H9 (cell line): ENCODE measurements at regions not wholly inside any gene's neighbourhood (a gene's known extent, or its start where the extent isn't known, plus 50 kb on each side); places are given as distances from the start of the nearest gene placed in this dataset.

Experiments
- DNase-seq: peaks from one replicate; pipeline ENCODE4 v3.0.0-alpha.2; 2017
- H2AFZ ChIP-seq: one replicate; pipeline ENCODE4 v1.6.1; 2013; ENCODE audit warnings: mild to moderate bottlenecking, low read length, control low read depth, moderate library complexity
- H2AK5ac ChIP-seq: 2 replicates; pipeline ENCODE4 v1.6.1; 2013; ENCODE audit warnings: low read length, control low read depth, mixed read lengths; ENCODE audit not compliant: insufficient read length
- H2BK120ac ChIP-seq: one replicate; pipeline ENCODE4 v1.6.1; 2013; ENCODE audit warnings: low read depth, mild to moderate bottlenecking, low read length, control low read depth, inconsistent platforms; ENCODE audit not compliant: poor library complexity, severe bottlenecking
- H2BK12ac ChIP-seq: 2 replicates; pipeline ENCODE4 v1.6.1; 2013; ENCODE audit warnings: low read length, control low read depth, mixed read lengths, low read depth; ENCODE audit not compliant: insufficient read length
- H2BK15ac ChIP-seq: 2 replicates; pipeline ENCODE4 v1.6.1; 2013; ENCODE audit warnings: low read depth, low read length, control low read depth
- H2BK20ac ChIP-seq: one replicate; pipeline ENCODE4 v1.6.1; 2013; ENCODE audit warnings: low read depth, mild to moderate bottlenecking, low read length, control low read depth, inconsistent platforms; ENCODE audit not compliant: poor library complexity, severe bottlenecking
- H2BK5ac ChIP-seq: 2 replicates; pipeline ENCODE4 v1.6.1; 2013; ENCODE audit warnings: low read length, control low read depth, mixed read lengths; ENCODE audit not compliant: insufficient read length
- H3K14ac ChIP-seq: 2 replicates; pipeline ENCODE4 v1.6.1; 2013; ENCODE audit warnings: low read length, control low read depth; ENCODE audit not compliant: insufficient read depth
- H3K18ac ChIP-seq: 2 replicates; pipeline ENCODE4 v1.6.1; 2013; ENCODE audit warnings: low read depth, mild to moderate bottlenecking, mixed read lengths, low read length, control low read depth; ENCODE audit not compliant: insufficient read length
- H3K23ac ChIP-seq: 2 replicates; pipeline ENCODE4 v1.6.1; 2013; ENCODE audit warnings: low read length, control low read depth, mixed read lengths, low read depth; ENCODE audit not compliant: insufficient read length
- H3K23me2 ChIP-seq: 2 replicates; pipeline ENCODE4 v1.6.1; 2013; ENCODE audit warnings: low read depth, mild to moderate bottlenecking, mixed read lengths, low read length, control low read depth; ENCODE audit not compliant: insufficient read length, poor library complexity, severe bottlenecking
- H3K27ac ChIP-seq: 2 replicates; pipeline ENCODE4 v1.5.1; 2013; ENCODE audit warnings: low read length, control low read depth, mixed read lengths, low read depth; ENCODE audit not compliant: insufficient read length
- H3K27me3 ChIP-seq: 2 replicates; pipeline ENCODE4 v1.6.1; 2013; ENCODE audit warnings: low read length, control low read depth, inconsistent platforms; ENCODE audit not compliant: insufficient read depth
- H3K4ac ChIP-seq: 2 replicates; pipeline ENCODE4 v1.6.1; 2013; ENCODE audit warnings: low read depth, mild to moderate bottlenecking, control low read depth, inconsistent platforms, low read length, moderate library complexity
- H3K4me1 ChIP-seq: 2 replicates; pipeline ENCODE4 v1.6.1; 2013; ENCODE audit warnings: low read length, control low read depth, inconsistent platforms; ENCODE audit not compliant: insufficient read depth
- H3K4me2 ChIP-seq: 2 replicates; pipeline ENCODE4 v1.6.1; 2013; ENCODE audit warnings: low read length, control low read depth, mixed read lengths; ENCODE audit not compliant: insufficient read length, insufficient read depth
- H3K56ac ChIP-seq: 2 replicates; pipeline ENCODE4 v1.6.1; 2013; ENCODE audit warnings: low read depth, mild to moderate bottlenecking, mixed read lengths, low read length, control low read depth; ENCODE audit not compliant: insufficient read length
- H3K79me1 ChIP-seq: 2 replicates; pipeline ENCODE4 v1.6.1; 2013; ENCODE audit warnings: low read depth, mild to moderate bottlenecking, moderate library complexity, low read length, control low read depth, inconsistent platforms; ENCODE audit not compliant: insufficient read depth, poor library complexity, severe bottlenecking
- H3K79me2 ChIP-seq: 2 replicates; pipeline ENCODE4 v1.6.1; 2013; ENCODE audit warnings: low read length, control low read depth, inconsistent platforms; ENCODE audit not compliant: insufficient read depth
- H3K9ac ChIP-seq: 2 replicates; pipeline ENCODE4 v1.6.1; 2013; ENCODE audit warnings: low read length, control low read depth, mixed read lengths; ENCODE audit not compliant: insufficient read length; ENCODE audit errors: extremely low read depth
- H3K9me3 ChIP-seq: one replicate; pipeline ENCODE4 v1.6.1; 2013; ENCODE audit warnings: low read depth, low read length, inconsistent platforms; ENCODE audit not compliant: control insufficient read depth
- H3T11ph ChIP-seq: one replicate; pipeline ENCODE4 v1.6.1; 2013; ENCODE audit warnings: mild to moderate bottlenecking, low read length, control low read depth, inconsistent platforms
- H4K20me1 ChIP-seq: one replicate; pipeline ENCODE4 v1.6.1; 2013; ENCODE audit not compliant: control insufficient read depth, insufficient read length, insufficient read depth
- H4K5ac ChIP-seq: 2 replicates; pipeline ENCODE4 v1.6.1; 2013; ENCODE audit warnings: low read depth, mild to moderate bottlenecking, mixed read lengths, low read length, control low read depth; ENCODE audit not compliant: insufficient read length
- H4K8ac ChIP-seq: replicated peaks from 2 replicates; pipeline ENCODE4 v1.6.1; 2013; ENCODE audit warnings: low read length, control low read depth, mixed read lengths, low read depth; ENCODE audit not compliant: insufficient read length
- H4K91ac ChIP-seq: 2 replicates; pipeline ENCODE4 v1.6.1; 2013; ENCODE audit warnings: low read depth, mild to moderate bottlenecking, moderate library complexity, mixed read lengths, low read length, control low read depth; ENCODE audit not compliant: insufficient read length
- H3K27ac Mint-ChIP-seq, 3 experiments: 2 replicates in 2 of 3; 3 replicates in 1 of 3; pipeline ENCODE4 v1.8.0; 2020 to 2021; ENCODE audit warnings: mixed read lengths in 3 of 3, mild to moderate bottlenecking in 1 of 3, moderate library complexity in 1 of 3
- H3K27me3 Mint-ChIP-seq: 2 replicates; pipeline ENCODE4 v1.8.0; 2021; ENCODE audit warnings: low read depth, mild to moderate bottlenecking, moderate library complexity, mixed read lengths
- H3K36me3 Mint-ChIP-seq, 3 experiments: 2 replicates in 2 of 3; 3 replicates in 1 of 3; pipeline ENCODE4 v1.8.0; 2020 to 2021; ENCODE audit warnings: low read depth in 3 of 3, mixed read lengths in 3 of 3; ENCODE audit not compliant: insufficient read depth in 1 of 3
- H3K4me1 Mint-ChIP-seq, 2 experiments: 2 replicates each; pipeline ENCODE4 v1.8.0; 2020; ENCODE audit warnings: mixed read lengths in 2 of 2
- H3K4me3 Mint-ChIP-seq, 2 experiments: 2 replicates in 1 of 2; 3 replicates in 1 of 2; pipeline ENCODE4 v1.8.0; 2020 to 2021; ENCODE audit warnings: mild to moderate bottlenecking in 2 of 2, mixed read lengths in 2 of 2, moderate library complexity in 1 of 2
- H3K9me3 Mint-ChIP-seq, 2 experiments: 2 replicates in 1 of 2; 3 replicates in 1 of 2; pipeline ENCODE4 v1.8.0; 2020; ENCODE audit warnings: mild to moderate bottlenecking in 2 of 2, mixed read lengths in 2 of 2, moderate library complexity in 1 of 2
- TF ChIP-seq, protein P1 (sequence below): fragments of 200-600 bp; sonication (generic); conservative IDR thresholded peaks from 3 replicates; pipeline ENCODE4 v1.8.0; 2021; ENCODE audit warnings: antibody characterized with exemption, mild to moderate bottlenecking

DNA sequence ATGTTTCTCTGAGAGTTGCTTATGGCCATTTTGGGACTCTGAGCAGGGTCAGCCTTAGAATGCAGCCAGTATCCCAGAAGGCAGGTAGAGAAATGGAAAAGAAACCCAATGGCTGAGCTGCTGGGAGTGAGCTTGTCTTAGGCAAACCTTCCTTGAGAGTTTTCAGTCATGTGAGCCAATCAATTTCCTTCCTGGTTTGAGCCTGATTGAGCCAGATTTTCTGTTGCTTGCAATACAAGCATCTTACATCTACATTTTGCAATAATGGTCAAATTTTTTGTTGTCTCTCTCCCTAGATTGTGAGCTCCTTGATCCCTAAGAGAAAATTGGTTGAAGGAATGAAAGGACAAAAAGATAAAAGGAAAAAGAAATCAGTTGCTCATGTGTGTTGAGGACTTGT is 155.3 kb downstream of the SNX18 start:
- H4K5ac ChIP-seq = no peak overlapping the region
- no peak for DNase-seq
- H3T11ph ChIP-seq = no peak overlapping the region
- no peak overlapping the region for H3K9ac ChIP-seq
- TF ChIP-seq, protein P1, sequence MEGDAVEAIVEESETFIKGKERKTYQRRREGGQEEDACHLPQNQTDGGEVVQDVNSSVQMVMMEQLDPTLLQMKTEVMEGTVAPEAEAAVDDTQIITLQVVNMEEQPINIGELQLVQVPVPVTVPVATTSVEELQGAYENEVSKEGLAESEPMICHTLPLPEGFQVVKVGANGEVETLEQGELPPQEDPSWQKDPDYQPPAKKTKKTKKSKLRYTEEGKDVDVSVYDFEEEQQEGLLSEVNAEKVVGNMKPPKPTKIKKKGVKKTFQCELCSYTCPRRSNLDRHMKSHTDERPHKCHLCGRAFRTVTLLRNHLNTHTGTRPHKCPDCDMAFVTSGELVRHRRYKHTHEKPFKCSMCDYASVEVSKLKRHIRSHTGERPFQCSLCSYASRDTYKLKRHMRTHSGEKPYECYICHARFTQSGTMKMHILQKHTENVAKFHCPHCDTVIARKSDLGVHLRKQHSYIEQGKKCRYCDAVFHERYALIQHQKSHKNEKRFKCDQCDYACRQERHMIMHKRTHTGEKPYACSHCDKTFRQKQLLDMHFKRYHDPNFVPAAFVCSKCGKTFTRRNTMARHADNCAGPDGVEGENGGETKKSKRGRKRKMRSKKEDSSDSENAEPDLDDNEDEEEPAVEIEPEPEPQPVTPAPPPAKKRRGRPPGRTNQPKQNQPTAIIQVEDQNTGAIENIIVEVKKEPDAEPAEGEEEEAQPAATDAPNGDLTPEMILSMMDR = no peak
- no peaks in the 10 kb centered on the region for H3K79me1 ChIP-seq
- H2BK120ac ChIP-seq = no peak overlapping the region
- H3K9me3 ChIP-seq = no peaks in the 10 kb centered on the region
- no peak overlapping the region for H3K4me3 Mint-ChIP-seq
- no peaks in the 10 kb centered on the region for H4K20me1 ChIP-seq
- H3K79me2 ChIP-seq = no peaks in the 10 kb centered on the region
- no peak overlapping the region for H3K23ac ChIP-seq
- H3K4me1 ChIP-seq = no peaks in the 10 kb centered on the region
- H3K56ac ChIP-seq = no peak overlapping the region
- no peak overlapping the region for H4K8ac ChIP-seq
- no peak overlapping the region for H2BK15ac ChIP-seq
- no peak overlapping the region for H3K4me2 ChIP-seq
- peaks cover 2% of the 10 kb centered on the region; the same call in 1 of the 2 replicates for H3K27me3 Mint-ChIP-seq
- H3K27me3 ChIP-seq = no peaks in the 10 kb centered on the region
- H4K91ac ChIP-seq = no peak overlapping the region
- H3K14ac ChIP-seq = no peak overlapping the region
- no peak overlapping the region for H3K27ac ChIP-seq
- no peaks in the 10 kb centered on the region for H3K23me2 ChIP-seq
- no peak overlapping the region for H3K18ac ChIP-seq
- H3K4ac ChIP-seq = no peak overlapping the region
- H3K27ac Mint-ChIP-seq = no peak overlapping the region
- H2AK5ac ChIP-seq = no peak overlapping the region
- H3K36me3 Mint-ChIP-seq = peaks cover 5 to 11% (median 7%) of the 10 kb centered on the region in 3 experiments; a peak in 6 of 7 replicates
- H3K9me3 Mint-ChIP-seq = peaks cover 16 to 30% of the 10 kb centered on the region in 2 experiments
- H2BK12ac ChIP-seq = no peak overlapping the region
- no peak overlapping the region for H2BK5ac ChIP-seq
- H3K4me1 Mint-ChIP-seq = no peaks in the 10 kb centered on the region
- H2AFZ ChIP-seq = no peak overlapping the region
- no peak overlapping the region for H2BK20ac ChIP-seq
